Astrocyte (in vitro differentiated cells and primary cell): ENCODE measurements at regions not wholly inside any gene's neighbourhood (a gene's known extent, or its start where the extent isn't known, plus 50 kb on each side); places are given as distances from the start of the nearest gene placed in this dataset.

Experiments
- CTCF ChIP-seq: IDR thresholded peaks from 2 replicates; pipeline ENCODE4 v1.5.1; 2011; ENCODE audit warnings: low read depth, mild to moderate bottlenecking, inconsistent platforms, low read length, moderate library complexity; ENCODE audit not compliant: insufficient read depth
- EZH2 ChIP-seq: IDR thresholded peaks from 2 replicates; pipeline ENCODE4 v1.6.1; 2012; ENCODE audit warnings: mild to moderate bottlenecking, low read length, inconsistent platforms; ENCODE audit not compliant: insufficient read depth

GRCh38 chr12:68538726-68539614, 71.7 kb upstream of the RAP1B start:
- TF ChIP-seq EZH2 = no peak
- TF ChIP-seq CTCF = no peak
